Loucy (cell line): ENCODE measurements at regions not wholly inside any gene's neighbourhood (a gene's known extent, or its start where the extent isn't known, plus 50 kb on each side); places are given as distances from the start of the nearest gene placed in this dataset.

Experiments
- EZH2phosphoT487 ChIP-seq: fragments of 200-600 bp; IDR thresholded peaks from 2 replicates; pipeline ENCODE4 v1.6.1; 2018; ENCODE audit warnings: antibody characterized with exemption, mild to moderate bottlenecking, moderate library complexity, borderline replicate concordance
- TF ChIP-seq, protein P1 (sequence below): fragments of 200-600 bp; sonication (generic); conservative IDR thresholded peaks from 2 replicates; pipeline ENCODE4 v1.5.1; 2014; ENCODE audit warnings: mild to moderate bottlenecking, antibody characterized with exemption, low read length

DNA sequence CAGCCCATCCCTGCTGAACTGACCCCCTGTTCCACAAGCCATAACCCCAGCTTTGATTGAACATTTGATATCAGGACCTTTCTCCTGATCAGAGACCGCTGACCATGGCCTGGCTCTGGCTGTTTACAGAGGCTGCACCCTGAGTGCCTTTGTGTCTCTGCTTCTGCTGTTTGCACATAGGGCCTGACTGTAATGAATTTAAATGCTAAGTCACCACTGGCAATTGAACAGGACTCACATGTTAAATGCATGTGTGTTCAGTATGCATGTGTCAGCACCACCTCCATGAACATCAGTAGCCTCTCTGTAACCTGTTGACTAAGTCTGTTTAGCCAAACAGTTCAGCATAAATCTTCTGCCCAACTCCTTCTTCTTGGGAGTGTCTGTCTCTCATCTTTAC, 690.3 kb downstream of the TMEM121 start:
- TF ChIP-seq, protein P1, sequence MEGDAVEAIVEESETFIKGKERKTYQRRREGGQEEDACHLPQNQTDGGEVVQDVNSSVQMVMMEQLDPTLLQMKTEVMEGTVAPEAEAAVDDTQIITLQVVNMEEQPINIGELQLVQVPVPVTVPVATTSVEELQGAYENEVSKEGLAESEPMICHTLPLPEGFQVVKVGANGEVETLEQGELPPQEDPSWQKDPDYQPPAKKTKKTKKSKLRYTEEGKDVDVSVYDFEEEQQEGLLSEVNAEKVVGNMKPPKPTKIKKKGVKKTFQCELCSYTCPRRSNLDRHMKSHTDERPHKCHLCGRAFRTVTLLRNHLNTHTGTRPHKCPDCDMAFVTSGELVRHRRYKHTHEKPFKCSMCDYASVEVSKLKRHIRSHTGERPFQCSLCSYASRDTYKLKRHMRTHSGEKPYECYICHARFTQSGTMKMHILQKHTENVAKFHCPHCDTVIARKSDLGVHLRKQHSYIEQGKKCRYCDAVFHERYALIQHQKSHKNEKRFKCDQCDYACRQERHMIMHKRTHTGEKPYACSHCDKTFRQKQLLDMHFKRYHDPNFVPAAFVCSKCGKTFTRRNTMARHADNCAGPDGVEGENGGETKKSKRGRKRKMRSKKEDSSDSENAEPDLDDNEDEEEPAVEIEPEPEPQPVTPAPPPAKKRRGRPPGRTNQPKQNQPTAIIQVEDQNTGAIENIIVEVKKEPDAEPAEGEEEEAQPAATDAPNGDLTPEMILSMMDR, result no peak
- no peak for TF ChIP-seq EZH2phosphoT487
